Kidney (tissue), 13 donors: ENCODE measurements at regions not wholly inside any gene's neighbourhood (a gene's known extent, or its start where the extent isn't known, plus 50 kb on each side); places are given as distances from the start of the nearest gene placed in this dataset.

Experiments
- DNase-seq, 5 donors: peaks; one replicate each; pipeline ENCODE4 v3.0.0-alpha.2; 2013 to 2020
- FAIRE-seq: peaks from 2 replicates; lab custom pipeline; 2012; peaks lifted over from hg19 to GRCh38; lab: Jason Lieb, UNC
- H3K27ac ChIP-seq, 2 donors: one replicate each; pipeline ENCODE4 v1.7.0; 2013; ENCODE audit warnings: low read depth in 2 of 2, low read length in 2 of 2, inconsistent platforms in 1 of 2
- H3K27me3 ChIP-seq: one replicate; pipeline ENCODE4 v1.7.1; 2013; ENCODE audit warnings: low read length, inconsistent platforms; ENCODE audit not compliant: control insufficient read depth, insufficient read depth
- H3K36me3 ChIP-seq, 3 donors: one replicate each; pipeline versions ENCODE4 v1.7.0 to v1.7.1; 2013; ENCODE audit warnings: low read length in 3 of 3, control low read depth in 1 of 3, inconsistent platforms in 1 of 3; ENCODE audit not compliant: insufficient read depth in 3 of 3, control insufficient read depth in 2 of 3
- H3K4me1 ChIP-seq, 3 donors: one replicate each; pipeline versions ENCODE4 v1.7.0 to v1.7.1; 2013; ENCODE audit warnings: low read length in 3 of 3, inconsistent platforms in 1 of 3, low read depth in 1 of 3; ENCODE audit not compliant: control insufficient read depth in 2 of 3, insufficient read depth in 2 of 3
- H3K4me3 ChIP-seq, 3 donors: one replicate each; pipeline versions ENCODE4 v1.7.0 to v1.8.1; 2013; ENCODE audit warnings: low read length in 3 of 3, control low read depth in 1 of 3, inconsistent platforms in 1 of 3
- H3K9ac ChIP-seq, 3 donors: one replicate each; pipeline versions ENCODE4 v1.7.0 to v1.7.1; 2013; ENCODE audit warnings: low read length in 3 of 3, control low read depth in 1 of 3, inconsistent platforms in 1 of 3
- H3K9me3 ChIP-seq, 3 donors: one replicate each; pipeline versions ENCODE4 v1.7.0 to v1.7.1; 2013; ENCODE audit warnings: low read length in 3 of 3, control low read depth in 1 of 3, inconsistent platforms in 1 of 3; ENCODE audit not compliant: control insufficient read depth in 2 of 3, insufficient read depth in 1 of 3
- intact Hi-C: fragments of 100-400 bp; cut with DNase I; formaldehyde crosslinking; loops from one replicate; pipeline ENCODE4 v1.11.1; 2022
- TF ChIP-seq, protein P1 (sequence below): IDR thresholded peaks from 3 replicates; pipeline ENCODE4 v1.5.1; 2012; ENCODE audit warnings: mild to moderate bottlenecking, moderate library complexity, borderline replicate concordance; ENCODE audit not compliant: insufficient read depth; ENCODE audit errors: extremely low read depth
- donor health status: control.
- donor health status: control.
- donor health status: control.
- donor health status: control.
- donor health status: control.
- donor health status: DM: yes; HTN: yes; CAD: no.
- donor health status: Normal renal cell carcinoma (clear cell type).

DNA sequence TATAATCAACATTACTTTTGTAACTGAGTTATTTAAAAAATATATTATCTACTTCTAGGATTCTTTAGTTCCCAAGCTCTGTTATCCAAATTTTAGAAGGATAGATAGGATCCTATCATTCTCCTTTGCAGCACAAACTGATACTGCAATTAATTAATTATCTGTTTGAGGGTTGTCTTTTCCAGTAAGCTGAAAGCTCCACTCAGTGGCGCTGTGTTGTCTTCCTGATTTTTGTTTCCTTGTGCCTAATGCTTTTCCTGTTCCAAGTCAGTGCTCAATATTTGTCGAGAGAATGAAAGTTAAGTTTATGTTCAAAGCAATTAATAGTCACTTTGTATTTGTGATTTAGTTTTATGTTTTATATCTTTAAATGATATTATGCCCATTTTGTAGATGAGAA lies 107.4 kb upstream of the ANK2 start:
- no peaks in the 10 kb centered on the region for H3K36me3 ChIP-seq
- no peak for DNase-seq
- no peak overlapping the region for H3K9ac ChIP-seq
- TF ChIP-seq, protein P1, sequence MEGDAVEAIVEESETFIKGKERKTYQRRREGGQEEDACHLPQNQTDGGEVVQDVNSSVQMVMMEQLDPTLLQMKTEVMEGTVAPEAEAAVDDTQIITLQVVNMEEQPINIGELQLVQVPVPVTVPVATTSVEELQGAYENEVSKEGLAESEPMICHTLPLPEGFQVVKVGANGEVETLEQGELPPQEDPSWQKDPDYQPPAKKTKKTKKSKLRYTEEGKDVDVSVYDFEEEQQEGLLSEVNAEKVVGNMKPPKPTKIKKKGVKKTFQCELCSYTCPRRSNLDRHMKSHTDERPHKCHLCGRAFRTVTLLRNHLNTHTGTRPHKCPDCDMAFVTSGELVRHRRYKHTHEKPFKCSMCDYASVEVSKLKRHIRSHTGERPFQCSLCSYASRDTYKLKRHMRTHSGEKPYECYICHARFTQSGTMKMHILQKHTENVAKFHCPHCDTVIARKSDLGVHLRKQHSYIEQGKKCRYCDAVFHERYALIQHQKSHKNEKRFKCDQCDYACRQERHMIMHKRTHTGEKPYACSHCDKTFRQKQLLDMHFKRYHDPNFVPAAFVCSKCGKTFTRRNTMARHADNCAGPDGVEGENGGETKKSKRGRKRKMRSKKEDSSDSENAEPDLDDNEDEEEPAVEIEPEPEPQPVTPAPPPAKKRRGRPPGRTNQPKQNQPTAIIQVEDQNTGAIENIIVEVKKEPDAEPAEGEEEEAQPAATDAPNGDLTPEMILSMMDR = no peak
- H3K4me3 ChIP-seq = no peak overlapping the region
- H3K27ac ChIP-seq = no peak overlapping the region
- H3K9me3 ChIP-seq = no peaks in the 10 kb centered on the region
- H3K4me1 ChIP-seq = no peaks in the 10 kb centered on the region
- FAIRE-seq = peak; percentile 23
- no peaks in the 10 kb centered on the region for H3K27me3 ChIP-seq
- intact Hi-C loops = no loop called here

DNA sequence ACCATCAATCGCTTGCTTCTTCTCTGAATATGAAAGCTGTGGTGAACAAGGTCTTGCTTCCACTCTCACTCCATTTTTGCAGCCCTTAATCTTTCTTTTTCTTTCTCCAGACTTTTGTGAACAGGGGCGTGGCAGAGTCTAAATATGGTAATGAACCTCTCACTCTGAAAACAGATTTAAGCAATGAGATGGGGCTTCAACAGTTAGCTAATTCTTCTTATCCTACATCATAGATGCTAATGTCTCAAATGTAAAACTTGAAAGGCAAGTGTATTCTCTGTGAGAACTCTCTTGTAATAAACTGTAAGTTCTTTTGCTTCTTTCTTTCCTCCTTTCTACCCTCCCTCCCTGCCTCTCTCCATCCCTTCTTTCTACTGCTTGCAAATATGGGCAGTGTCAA lies 106.5 kb upstream of the ANK2 start:
- Histone ChIP-seq H3K27me3 (no peaks in the 10 kb centered on the region), H3K9me3 (no peaks in the 10 kb centered on the region), H3K36me3 (no peaks in the 10 kb centered on the region), H3K27ac (no peak overlapping the region), H3K4me1 (no peaks in the 10 kb centered on the region), H3K4me3 (no peak overlapping the region), H3K9ac (no peak overlapping the region)
- FAIRE-seq = no peak
- intact Hi-C loops = no loop called here
- TF ChIP-seq, protein P1 = no peak
- no peak for DNase-seq

DNA sequence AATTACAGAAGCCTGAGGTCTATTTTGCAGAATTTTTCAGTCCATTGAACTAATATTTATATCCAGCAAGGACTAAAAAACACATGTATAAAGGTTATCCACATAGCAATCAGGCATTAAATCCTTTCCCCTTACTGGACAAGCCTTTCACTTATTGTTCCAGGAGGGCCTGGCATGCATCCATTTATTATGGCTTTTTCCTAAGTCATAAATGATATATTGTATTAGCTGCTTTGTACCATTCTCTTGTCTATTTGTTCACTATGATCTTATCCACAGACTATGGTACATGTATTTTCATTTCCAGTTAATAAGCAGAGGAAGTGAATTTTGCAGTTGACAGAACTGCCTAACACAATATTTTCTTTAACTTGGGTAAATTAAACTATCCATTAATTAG lies 105.4 kb upstream of the ANK2 start:
- no peak overlapping the region for H3K9ac ChIP-seq
- FAIRE-seq = no peak
- no peaks in the 10 kb centered on the region for H3K4me1 ChIP-seq
- no peaks in the 10 kb centered on the region for H3K9me3 ChIP-seq
- H3K27me3 ChIP-seq = no peaks in the 10 kb centered on the region
- DNase-seq = no peak
- H3K36me3 ChIP-seq = no peaks in the 10 kb centered on the region
- no peak overlapping the region for H3K27ac ChIP-seq
- TF ChIP-seq, protein P1 = no peak
- intact Hi-C loops = no loop called here
- no peak overlapping the region for H3K4me3 ChIP-seq

DNA sequence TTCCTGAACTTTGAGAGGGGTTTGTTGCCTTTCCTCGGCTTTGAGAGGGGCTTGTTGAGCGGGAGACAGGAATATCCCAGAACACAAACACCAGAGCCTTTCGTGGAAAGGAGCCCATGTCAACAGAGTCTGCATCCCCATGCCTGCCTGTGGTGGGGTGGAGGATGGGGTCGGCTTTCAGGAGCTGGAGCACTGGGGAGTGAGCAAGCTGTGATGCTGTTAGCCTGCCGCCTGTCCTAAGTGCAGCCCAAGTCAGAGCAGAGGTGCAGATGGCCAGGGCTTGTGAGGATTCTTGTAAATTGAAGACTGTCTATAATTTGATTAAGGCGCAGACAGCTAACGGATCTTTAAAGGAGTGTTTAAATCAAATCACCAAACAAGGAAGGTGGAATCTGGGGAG lies 103.3 kb upstream of the ANK2 start:
- no peak for FAIRE-seq

More for the DNA sequence above, 103.3 kb upstream of the ANK2 start:
- TF ChIP-seq, protein P1 = no peak
- no peak for DNase-seq
- no peak overlapping the region for H3K4me3 ChIP-seq
- no peaks in the 10 kb centered on the region for H3K27me3 ChIP-seq
- no peaks in the 10 kb centered on the region for H3K36me3 ChIP-seq
- H3K9me3 ChIP-seq = no peaks in the 10 kb centered on the region
- no peak overlapping the region for H3K27ac ChIP-seq
- no peaks in the 10 kb centered on the region for H3K4me1 ChIP-seq
- intact Hi-C loops = no loop called here
- no peak overlapping the region for H3K9ac ChIP-seq
